Esophagus squamous epithelium (tissue), 5 donors: ENCODE measurements at regions not wholly inside any gene's neighbourhood (a gene's known extent, or its start where the extent isn't known, plus 50 kb on each side); places are given as distances from the start of the nearest gene placed in this dataset.

Source experiments
- DNase-seq: peaks from one replicate; lab custom pipeline; 2025; lab: John Stamatoyannopoulos, UW
- H3K27ac ChIP-seq, 4 donors: fragments of 200-600 bp; sonication (generic); one replicate each; pipeline ENCODE4 v1.5.1; 2016 to 2019; ENCODE audit warnings: mild to moderate bottlenecking in 1 of 4
- H3K27me3 ChIP-seq, 4 donors: fragments of 200-600 bp; sonication (generic); 1 replicate in 3 of 4; 2 replicates in 1 of 4; pipeline versions ENCODE4 v1.5.1 to v1.6.0; 2017 to 2021; ENCODE audit warnings: antibody characterized with exemption in 1 of 4
- H3K36me3 ChIP-seq, 3 donors: fragments of 200-600 bp; sonication (generic); one replicate each; pipeline ENCODE4 v1.5.1; 2016 to 2019
- H3K4me1 ChIP-seq, 3 donors: fragments of 200-600 bp; sonication (generic); one replicate each; pipeline ENCODE4 v1.5.1; 2017 to 2019
- H3K4me3 ChIP-seq, 4 donors: fragments of 200-600 bp; sonication (generic); 1 replicate in 3 of 4; 2 replicates in 1 of 4; pipeline ENCODE4 v1.5.1; 2016 to 2019; ENCODE audit warnings: mild to moderate bottlenecking in 2 of 4, moderate library complexity in 1 of 4
- H3K9me3 ChIP-seq, 3 donors: fragments of 200-600 bp; sonication (generic); one replicate each; pipeline ENCODE4 v1.5.1; 2016 to 2019
- POLR2A ChIP-seq, 4 donors: fragments of 450-650 bp; IDR thresholded peaks; one replicate each; pipeline ENCODE4 v1.6.1; 2017; ENCODE audit warnings: antibody characterized with exemption in 4 of 4, mild to moderate bottlenecking in 4 of 4, moderate library complexity in 3 of 4
- WGBS, 2 donors: methylation state at CpG; one replicate each; pipeline ENCODE4 v1.1.5; 2018; 5-methylcytosine and 5-hydroxymethylcytosine counted together
- intact Hi-C: fragments of 100-400 bp; cut with DNase I; formaldehyde crosslinking; loops from one replicate; pipeline ENCODE4 v1.15.0; 2022
- TF ChIP-seq, protein P1 (sequence below), 6 experiments: fragments of 450-650 bp in 4 of 6; fragments of 200-600 bp in 2 of 6; sonication (generic) in 2 of 6; IDR thresholded peaks; one replicate each; pipeline ENCODE4 v1.5.1; 2016 to 2019; ENCODE audit warnings: antibody characterized with exemption in 6 of 6, mild to moderate bottlenecking in 4 of 6, moderate library complexity in 4 of 6
- donor health status: DM: yes; HTN: yes; CAD: no.

- Histone ChIP-seq H3K27ac (no peak overlapping the region), H3K9me3 (no peaks in the 10 kb centered on the region), H3K27me3 (peaks cover 0 to 25% (median 0%) of the 10 kb centered on the region in 4 donors), H3K4me1 (no peaks in the 10 kb centered on the region), H3K4me3 (no peak overlapping the region), H3K36me3 (no peaks in the 10 kb centered on the region)
- no peak for DNase-seq
- WGBS, 2 donors, result 80 to 87% methylated on average over 6 to 12 of the region's 12 CpGs
- intact Hi-C loops, result no loop called here
- TF ChIP-seq, protein P1, sequence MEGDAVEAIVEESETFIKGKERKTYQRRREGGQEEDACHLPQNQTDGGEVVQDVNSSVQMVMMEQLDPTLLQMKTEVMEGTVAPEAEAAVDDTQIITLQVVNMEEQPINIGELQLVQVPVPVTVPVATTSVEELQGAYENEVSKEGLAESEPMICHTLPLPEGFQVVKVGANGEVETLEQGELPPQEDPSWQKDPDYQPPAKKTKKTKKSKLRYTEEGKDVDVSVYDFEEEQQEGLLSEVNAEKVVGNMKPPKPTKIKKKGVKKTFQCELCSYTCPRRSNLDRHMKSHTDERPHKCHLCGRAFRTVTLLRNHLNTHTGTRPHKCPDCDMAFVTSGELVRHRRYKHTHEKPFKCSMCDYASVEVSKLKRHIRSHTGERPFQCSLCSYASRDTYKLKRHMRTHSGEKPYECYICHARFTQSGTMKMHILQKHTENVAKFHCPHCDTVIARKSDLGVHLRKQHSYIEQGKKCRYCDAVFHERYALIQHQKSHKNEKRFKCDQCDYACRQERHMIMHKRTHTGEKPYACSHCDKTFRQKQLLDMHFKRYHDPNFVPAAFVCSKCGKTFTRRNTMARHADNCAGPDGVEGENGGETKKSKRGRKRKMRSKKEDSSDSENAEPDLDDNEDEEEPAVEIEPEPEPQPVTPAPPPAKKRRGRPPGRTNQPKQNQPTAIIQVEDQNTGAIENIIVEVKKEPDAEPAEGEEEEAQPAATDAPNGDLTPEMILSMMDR (IDR thresholded peaks at IDR 0.05), result no peak
- TF ChIP-seq POLR2A (IDR thresholded peaks at IDR 0.05), result no peak
Measured at GRCh38 chr1:29883986-29884385, 647.7 kb downstream of the PTPRU start.

- TF ChIP-seq POLR2A (IDR thresholded peaks at IDR 0.05), result no peak
- TF ChIP-seq, protein P1 (IDR thresholded peaks at IDR 0.05), result no peak
- no peak for DNase-seq
- Histone ChIP-seq H3K4me1 (no peaks in the 10 kb centered on the region), H3K27me3 (peaks cover 0 to 27% (median 0%) of the 10 kb centered on the region in 4 donors), H3K27ac (no peak overlapping the region), H3K4me3 (no peak overlapping the region), H3K9me3 (no peaks in the 10 kb centered on the region), H3K36me3 (no peaks in the 10 kb centered on the region)
- 61 to 100% methylated on average over 1 to 4 of the region's 4 CpGs for WGBS, 2 donors
- intact Hi-C loops, result no loop called here
Measured at GRCh38 chr1:29883411-29883832, 647.1 kb downstream of the PTPRU start.

- Histone ChIP-seq H3K4me1 (no peaks in the 10 kb centered on the region), H3K36me3 (no peaks in the 10 kb centered on the region), H3K4me3 (no peak overlapping the region), H3K27ac (no peak overlapping the region), H3K9me3 (no peaks in the 10 kb centered on the region), H3K27me3 (peaks cover 0 to 44% (median 0%) of the 10 kb centered on the region in 4 donors)
- 78 to 100% methylated on average over 1 of the region's 1 CpG for WGBS, 2 donors
- DNase-seq, result no peak
- intact Hi-C loops, result no loop called here
- no peak for TF ChIP-seq POLR2A (IDR thresholded peaks at IDR 0.05)
- TF ChIP-seq, protein P1 (IDR thresholded peaks at IDR 0.05), result no peak
Measured at GRCh38 chr1:29880556-29880955, 644.2 kb downstream of the PTPRU start.

DNA sequence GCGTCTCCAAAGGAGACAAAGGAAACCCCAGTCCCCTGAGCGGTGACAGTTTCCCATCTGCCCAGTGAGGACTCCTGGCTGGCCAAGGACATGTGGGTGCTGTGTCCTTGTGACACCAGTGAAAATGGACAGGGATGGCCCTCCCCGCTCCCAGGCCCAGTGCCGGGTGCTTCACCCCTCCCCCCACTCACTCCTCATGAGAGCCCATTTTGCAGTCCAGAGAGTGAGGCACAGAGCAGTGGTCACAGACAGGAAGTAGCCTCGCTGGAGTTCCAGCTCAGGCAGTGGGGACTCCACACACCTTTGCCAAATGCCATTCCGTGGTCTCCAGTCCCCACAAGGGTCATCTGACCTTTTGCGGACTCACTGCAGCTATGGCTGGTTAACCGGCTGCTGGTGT, 642.9 kb downstream of the PTPRU start:
- Histone ChIP-seq H3K4me3 (no peak overlapping the region), H3K36me3 (no peaks in the 10 kb centered on the region), H3K27ac (no peak overlapping the region), H3K4me1 (no peaks in the 10 kb centered on the region), H3K27me3 (peaks cover 0 to 44% (median 0%) of the 10 kb centered on the region in 4 donors), H3K9me3 (no peaks in the 10 kb centered on the region)
- no peak for DNase-seq
- 69% methylated on average over 6 of the region's 8 CpGs; no CpG with 5 or more reads in 1 of the 2 donors for WGBS, 2 donors
- intact Hi-C loops, result no loop called here
- TF ChIP-seq, protein P1 (IDR thresholded peaks at IDR 0.05), result no peak

DNA sequence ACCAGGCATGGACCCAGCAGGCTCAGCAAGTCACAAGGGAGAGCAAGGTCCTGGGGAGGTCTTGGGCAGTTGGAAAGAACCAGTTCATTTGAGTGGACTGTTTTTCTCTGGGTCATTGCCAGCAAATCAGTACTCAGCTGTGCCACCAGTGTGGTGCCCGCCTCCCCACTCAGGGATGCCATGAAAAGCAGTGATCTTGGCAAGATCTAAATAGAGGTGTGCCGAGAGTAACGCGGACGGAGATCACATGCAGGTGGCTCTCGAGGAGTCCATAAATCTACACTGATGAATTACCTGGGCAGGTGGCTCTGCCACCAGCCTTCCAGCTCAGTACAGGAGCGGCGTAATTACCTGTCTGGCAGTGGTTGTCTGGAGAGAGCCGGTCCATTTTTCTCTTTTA, 642.2 kb downstream of the PTPRU start:
- no peaks in the 10 kb centered on the region for H3K4me1 ChIP-seq
- H3K4me3 ChIP-seq, result no peak overlapping the region
- H3K36me3 ChIP-seq, result no peaks in the 10 kb centered on the region
- intact Hi-C loops, result no loop called here
- peaks cover 0 to 44% (median 0%) of the 10 kb centered on the region in 4 donors for H3K27me3 ChIP-seq
- DNase-seq, result no peak
- H3K9me3 ChIP-seq, result no peaks in the 10 kb centered on the region
- no peak overlapping the region for H3K27ac ChIP-seq
- TF ChIP-seq, protein P1 (IDR thresholded peaks at IDR 0.05), result no peak
- 66 to 68% methylated on average over 9 of the region's 9 CpGs for WGBS, 2 donors
